HEK293 (cell line): ENCODE measurements at regions not wholly inside any gene's neighbourhood (a gene's known extent, or its start where the extent isn't known, plus 50 kb on each side); places are given as distances from the start of the nearest gene placed in this dataset.

ENCODE experiments used
- CTCF ChIP-seq: fragments of 450-650 bp; formaldehyde crosslinking; IDR thresholded peaks from 2 replicates; pipeline ENCODE4 v1.5.1; 2016; ENCODE audit warnings: missing biosample characterization, missing genetic modification characterization
- GLI4 ChIP-seq: fragments of 450-650 bp; formaldehyde crosslinking; IDR thresholded peaks from 2 replicates; pipeline ENCODE4 v1.5.1; 2016; ENCODE audit warnings: missing biosample characterization, missing genetic modification characterization
- IKZF3 ChIP-seq: fragments of 450-650 bp; IDR thresholded peaks from 2 replicates; pipeline ENCODE4 v1.5.0; 2018; ENCODE audit warnings: missing biosample characterization, mild to moderate bottlenecking, missing genetic modification characterization, moderate library complexity
- MYNN ChIP-seq: fragments of 450-650 bp; formaldehyde crosslinking; IDR thresholded peaks from 2 replicates; pipeline ENCODE4 v1.5.1; 2016; ENCODE audit warnings: missing biosample characterization, missing genetic modification characterization, borderline replicate concordance
- ZNF202 ChIP-seq: fragments of 450-650 bp; formaldehyde crosslinking; IDR thresholded peaks from 2 replicates; pipeline ENCODE4 v1.5.1; 2016; ENCODE audit warnings: missing biosample characterization, missing genetic modification characterization, borderline replicate concordance
- ZNF274 ChIP-seq, 2 experiments: fragments of 200-500 bp in 1 of 2; fragments of 450-650 bp in 1 of 2; sonication (Bioruptor generic) in 1 of 2; formaldehyde crosslinking in 1 of 2; IDR thresholded peaks; 2 replicates each; pipeline versions ENCODE4 v1.5.1 to v1.6.1; 2014 to 2016; ENCODE audit warnings: borderline replicate concordance in 1 of 2, inconsistent platforms in 1 of 2, low read length in 1 of 2, missing biosample characterization in 1 of 2, missing genetic modification characterization in 1 of 2
- ZNF558 ChIP-seq: fragments of 450-650 bp; formaldehyde crosslinking; IDR thresholded peaks from 2 replicates; pipeline ENCODE4 v1.5.1; 2016; ENCODE audit warnings: missing biosample characterization, missing genetic modification characterization
- ZNF776 ChIP-seq: fragments of 450-650 bp; formaldehyde crosslinking; IDR thresholded peaks from 2 replicates; pipeline ENCODE4 v1.5.0; 2017; ENCODE audit warnings: missing biosample characterization, missing genetic modification characterization, borderline replicate concordance
- TF ChIP-seq, protein P1 (sequence below): fragments of 450-650 bp; formaldehyde crosslinking; IDR thresholded peaks from 2 replicates; pipeline ENCODE4 v1.5.1; 2016; ENCODE audit warnings: missing biosample characterization, missing genetic modification characterization

DNA sequence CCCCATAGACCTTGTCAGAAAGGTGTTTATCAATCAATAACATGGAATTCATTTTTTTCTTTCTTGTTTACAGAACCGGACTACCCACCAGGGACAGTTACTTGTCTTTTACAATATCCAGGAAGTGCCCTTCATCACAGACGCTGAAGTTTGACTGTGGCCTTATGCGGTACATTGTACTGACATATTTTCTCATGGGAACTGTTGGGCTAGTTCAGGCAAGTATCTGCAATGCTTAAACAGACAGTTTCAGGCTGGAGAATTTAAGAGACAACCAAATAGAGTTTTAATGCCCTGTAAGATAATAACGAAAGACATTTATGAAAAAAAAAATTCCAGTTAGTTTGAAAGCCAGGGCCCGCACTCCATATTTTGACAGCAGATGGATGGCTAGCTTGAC, 246.4 kb downstream of the GATA3 start:
- TF ChIP-seq, protein P1, sequence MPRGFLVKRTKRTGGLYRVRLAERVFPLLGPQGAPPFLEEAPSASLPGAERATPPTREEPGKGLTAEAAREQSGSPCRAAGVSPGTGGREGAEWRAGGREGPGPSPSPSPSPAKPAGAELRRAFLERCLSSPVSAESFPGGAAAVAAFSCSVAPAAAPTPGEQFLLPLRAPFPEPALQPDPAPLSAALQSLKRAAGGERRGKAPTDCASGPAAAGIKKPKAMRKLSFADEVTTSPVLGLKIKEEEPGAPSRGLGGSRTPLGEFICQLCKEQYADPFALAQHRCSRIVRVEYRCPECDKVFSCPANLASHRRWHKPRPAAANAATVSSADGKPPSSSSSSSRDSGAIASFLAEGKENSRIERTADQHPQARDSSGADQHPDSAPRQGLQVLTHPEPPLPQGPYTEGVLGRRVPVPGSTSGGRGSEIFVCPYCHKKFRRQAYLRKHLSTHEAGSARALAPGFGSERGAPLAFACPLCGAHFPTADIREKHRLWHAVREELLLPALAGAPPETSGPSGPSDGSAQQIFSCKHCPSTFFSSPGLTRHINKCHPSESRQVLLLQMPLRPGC = no peak
- no peak for TF ChIP-seq ZNF776 (tag by site-specific recombination)
- no peak for TF ChIP-seq CTCF (tag by site-specific recombination)
- no peak for TF ChIP-seq GLI4 (tag by site-specific recombination)
- TF ChIP-seq MYNN (tag by site-specific recombination) = no peak
- no peak for TF ChIP-seq IKZF3 (tag by site-specific recombination)
- no peak for TF ChIP-seq ZNF202
- TF ChIP-seq ZNF274 (IDR thresholded peaks at IDR 0.05; ENCODE audit: low read length) = no peak
- no peak for TF ChIP-seq ZNF274 (tag by site-specific recombination; IDR thresholded peaks at IDR 0.05; ENCODE audit: borderline replicate concordance)
- TF ChIP-seq ZNF558 (tag by site-specific recombination) = no peak
